Large intestine (tissue), 3 donors: ENCODE measurements at regions not wholly inside any gene's neighbourhood (a gene's known extent, or its start where the extent isn't known, plus 50 kb on each side); places are given as distances from the start of the nearest gene placed in this dataset.

Experiments
- DNase-seq, 2 donors: peaks; one replicate each; pipeline versions ENCODE4 v3.0.0 to v3.0.0-alpha.2; 2013
- H3K27ac ChIP-seq: one replicate; pipeline ENCODE4 v1.5.1; 2013; ENCODE audit warnings: low read length
- H3K27me3 ChIP-seq: 2 replicates; pipeline ENCODE4 v1.6.1; 2013; ENCODE audit warnings: low read length; ENCODE audit not compliant: control insufficient read depth, insufficient read depth
- H3K36me3 ChIP-seq: 2 replicates; pipeline ENCODE4 v1.6.1; 2013; ENCODE audit warnings: low read length; ENCODE audit not compliant: control insufficient read depth, insufficient read depth
- H3K4me1 ChIP-seq: one replicate; pipeline ENCODE4 v1.6.1; 2013; ENCODE audit warnings: low read length; ENCODE audit not compliant: control insufficient read depth, insufficient read depth
- H3K4me3 ChIP-seq: one replicate; pipeline ENCODE4 v1.5.1; 2013; ENCODE audit warnings: low read length
- H3K9me3 ChIP-seq: one replicate; pipeline ENCODE4 v1.6.1; 2013; ENCODE audit warnings: mild to moderate bottlenecking, low read depth, low read length, moderate library complexity; ENCODE audit not compliant: control insufficient read depth
- WGBS: methylation state at CpG from one replicate; pipeline ENCODE4 v1.1.5; 2013; ENCODE audit warnings: low lambda C conversion rate; ENCODE audit not compliant: insufficient coverage; 5-methylcytosine and 5-hydroxymethylcytosine counted together

DNA sequence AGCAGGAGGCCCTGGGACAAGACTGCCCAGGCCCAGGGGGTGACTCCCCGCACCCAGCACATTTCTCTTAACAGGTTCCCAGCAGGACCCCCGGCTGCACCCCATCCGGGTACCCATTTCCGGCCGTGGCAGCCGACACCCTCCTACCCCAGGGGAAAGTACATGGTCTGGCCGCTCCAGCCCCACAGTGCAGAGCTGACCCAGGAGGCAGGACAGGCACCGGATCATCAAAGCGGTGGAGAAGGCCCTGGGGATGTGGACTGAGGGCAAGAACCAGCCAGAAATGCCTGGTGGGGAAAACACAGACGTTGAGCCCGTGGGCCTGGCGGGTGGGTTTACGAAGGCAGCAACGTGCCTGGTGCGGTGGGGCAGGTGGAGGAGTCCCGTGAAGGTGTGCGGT is 79.5 kb upstream of the GPC1 start:
- no peak for DNase-seq
- WGBS, result no CpG with 5 or more reads among the region's 17 CpGs
- Histone ChIP-seq H3K36me3 (no peaks in the 10 kb centered on the region), H3K27ac (no peak overlapping the region), H3K27me3 (no peaks in the 10 kb centered on the region), H3K4me1 (no peaks in the 10 kb centered on the region), H3K9me3 (no peaks in the 10 kb centered on the region), H3K4me3 (no peak overlapping the region)

DNA sequence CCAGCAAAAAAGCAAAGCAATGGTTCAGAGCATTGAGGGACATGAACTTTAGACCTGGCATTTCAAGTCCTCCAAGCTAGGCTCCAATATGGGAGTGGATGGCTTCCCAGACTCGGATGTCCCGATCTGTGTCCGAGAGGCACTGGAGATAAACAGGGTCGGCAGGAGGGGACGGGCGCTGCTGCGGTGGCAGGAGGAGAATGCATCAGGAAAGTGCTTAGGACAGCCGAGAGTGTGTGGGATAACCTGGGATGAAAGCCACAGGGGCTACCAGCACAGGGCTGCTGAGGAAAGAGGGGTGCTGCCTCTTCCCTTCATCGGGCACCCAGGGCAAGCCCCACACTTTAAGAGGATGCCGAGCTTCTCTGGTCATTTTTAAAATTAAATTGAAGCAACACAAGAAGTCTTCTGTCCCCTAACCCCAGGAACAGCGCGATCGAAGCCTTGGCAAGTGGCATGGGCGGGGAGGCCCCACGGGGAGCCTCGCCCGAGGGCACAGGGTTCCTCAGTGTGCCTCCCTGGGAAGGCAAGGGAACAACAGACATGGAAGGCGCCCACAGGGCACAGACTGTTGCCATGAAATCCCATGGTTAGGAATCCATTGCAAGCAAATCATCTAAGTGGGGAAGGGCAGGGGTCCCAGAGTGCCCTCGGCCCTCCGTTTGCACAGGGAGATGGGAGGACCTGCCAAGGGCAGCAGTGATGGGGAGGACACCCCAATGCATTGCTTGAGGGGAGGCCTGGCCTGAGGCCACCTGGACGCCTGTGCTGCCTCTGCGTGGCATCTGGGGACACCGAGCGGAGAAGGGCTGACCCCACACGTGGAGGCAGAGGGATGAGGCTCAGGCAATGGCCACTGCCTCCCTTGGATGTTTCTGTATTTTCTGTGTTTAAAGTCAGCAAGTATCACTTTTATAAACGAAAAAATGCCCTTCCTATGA is 78.5 kb upstream of the GPC1 start:
- no peak for DNase-seq
- H3K27me3 ChIP-seq, result no peaks in the 10 kb centered on the region
- 29% methylated on average over 1 of the region's 26 CpGs for WGBS
- no peak overlapping the region for H3K4me3 ChIP-seq
- no peaks in the 10 kb centered on the region for H3K4me1 ChIP-seq
- H3K36me3 ChIP-seq, result no peaks in the 10 kb centered on the region
- peaks cover 5% of the 10 kb centered on the region for H3K9me3 ChIP-seq
- H3K27ac ChIP-seq, result no peak overlapping the region

DNA sequence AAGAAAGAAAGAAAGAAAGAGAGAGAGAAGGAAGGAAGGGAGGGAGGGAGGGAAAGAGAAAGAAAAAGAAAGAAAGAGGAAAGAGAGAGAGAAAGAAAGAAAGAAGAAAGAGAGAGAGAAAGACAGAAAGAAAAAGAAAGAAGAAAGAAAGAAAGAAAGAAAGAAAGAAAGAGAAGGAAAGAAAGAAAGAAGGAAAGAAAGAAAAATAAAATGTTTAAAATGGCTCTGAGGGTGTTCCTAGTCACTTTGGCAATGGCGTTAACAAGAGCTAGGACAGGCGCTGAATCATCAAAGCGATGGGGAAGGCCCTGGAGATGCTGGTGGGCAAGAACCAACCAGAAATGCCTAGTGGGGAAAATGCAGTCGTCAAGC is 77.8 kb upstream of the GPC1 start:
- Histone ChIP-seq H3K27me3 (no peaks in the 10 kb centered on the region), H3K27ac (no peak overlapping the region), H3K4me3 (no peak overlapping the region), H3K4me1 (no peaks in the 10 kb centered on the region), H3K9me3 (peaks cover 5% of the 10 kb centered on the region), H3K36me3 (no peaks in the 10 kb centered on the region)
- no CpG with 5 or more reads among the region's 4 CpGs for WGBS
- DNase-seq, result no peak

DNA sequence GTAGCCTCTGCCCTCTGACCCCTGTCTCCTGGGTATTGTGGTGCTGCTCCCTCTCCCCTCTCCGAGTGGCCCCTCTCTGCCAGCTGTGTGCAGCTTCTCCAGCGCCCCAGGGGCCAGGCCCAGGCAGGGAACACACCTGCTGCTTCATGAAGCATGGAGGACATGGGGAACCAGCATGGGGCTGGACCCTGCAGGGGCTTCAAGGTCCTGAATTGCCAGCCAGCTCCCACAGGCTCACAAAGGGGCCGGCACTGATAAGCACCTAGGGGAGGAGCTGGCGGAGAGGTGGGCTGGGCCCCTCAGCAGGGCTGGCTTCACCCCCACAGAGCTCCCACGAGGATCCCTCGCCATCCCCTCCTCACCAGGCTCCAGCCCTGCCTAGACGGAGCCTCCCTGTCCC is 77.4 kb upstream of the GPC1 start:
- H3K27me3 ChIP-seq, result no peaks in the 10 kb centered on the region
- H3K36me3 ChIP-seq, result no peaks in the 10 kb centered on the region
- peaks cover 5% of the 10 kb centered on the region for H3K9me3 ChIP-seq
- no peak for DNase-seq
- H3K4me1 ChIP-seq, result no peaks in the 10 kb centered on the region
- H3K4me3 ChIP-seq, result no peak overlapping the region
- no peak overlapping the region for H3K27ac ChIP-seq
- WGBS, result no CpG with 5 or more reads among the region's 7 CpGs

DNA sequence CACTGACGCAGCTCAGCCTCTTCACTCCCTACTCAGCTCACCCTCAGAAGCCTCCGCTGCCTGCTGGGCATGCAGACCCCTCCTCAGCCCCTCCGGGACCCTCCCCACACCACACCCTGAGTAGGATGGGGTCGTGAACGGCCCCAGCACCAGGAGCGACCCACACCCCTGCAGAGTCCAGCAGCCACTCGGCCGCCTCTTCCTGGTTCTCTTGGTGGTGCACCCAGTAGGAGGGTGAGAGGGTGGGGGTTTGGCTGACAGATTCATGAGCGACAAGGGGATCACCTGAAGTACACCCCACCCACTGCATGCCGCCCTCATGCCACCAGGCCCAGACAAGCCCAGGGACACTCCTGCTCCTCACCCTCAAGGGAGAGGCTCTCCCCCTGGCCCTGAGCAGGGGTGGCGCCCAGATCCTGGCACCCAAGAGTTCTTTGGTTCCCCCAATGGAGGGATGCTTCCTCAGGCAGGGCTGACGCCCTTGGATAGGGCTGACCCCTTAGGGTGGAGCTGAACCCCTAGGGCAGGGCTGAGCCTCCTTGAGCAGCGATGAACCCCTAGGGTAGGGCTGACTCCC is 76.6 kb upstream of the GPC1 start:
- Histone ChIP-seq H3K27ac (no peak overlapping the region), H3K27me3 (no peaks in the 10 kb centered on the region), H3K9me3 (peaks cover 5% of the 10 kb centered on the region), H3K36me3 (no peaks in the 10 kb centered on the region), H3K4me3 (no peak overlapping the region), H3K4me1 (no peaks in the 10 kb centered on the region)
- WGBS, result no CpG with 5 or more reads among the region's 13 CpGs
- no peak for DNase-seq

DNA sequence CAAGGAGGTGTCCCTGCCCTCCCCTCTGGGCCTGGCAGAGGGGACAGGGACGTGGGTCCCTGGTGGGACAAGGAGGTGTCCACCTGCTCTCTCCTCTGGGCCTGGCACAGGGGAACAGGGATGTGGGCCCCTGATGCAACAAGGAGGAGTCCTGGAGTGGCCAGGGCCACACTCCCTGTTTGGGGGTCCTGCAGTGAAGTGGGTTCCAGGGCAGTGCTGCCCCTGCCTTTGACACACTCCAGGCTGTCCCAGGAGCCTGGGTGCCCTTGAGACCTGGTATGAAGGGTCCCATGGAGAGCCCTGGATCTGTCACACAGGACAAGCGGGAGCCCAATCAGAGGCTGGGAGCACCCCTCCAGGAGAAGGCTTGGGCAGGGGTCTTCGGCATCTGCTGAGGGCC is 75.8 kb upstream of the GPC1 start:
- H3K27ac ChIP-seq, result no peak overlapping the region
- WGBS, result no CpG with 5 or more reads among the region's 3 CpGs
- H3K4me3 ChIP-seq, result no peak overlapping the region
- no peak for DNase-seq
- peaks cover 5% of the 10 kb centered on the region for H3K9me3 ChIP-seq
- H3K4me1 ChIP-seq, result no peaks in the 10 kb centered on the region
- no peaks in the 10 kb centered on the region for H3K27me3 ChIP-seq
- H3K36me3 ChIP-seq, result no peaks in the 10 kb centered on the region

DNA sequence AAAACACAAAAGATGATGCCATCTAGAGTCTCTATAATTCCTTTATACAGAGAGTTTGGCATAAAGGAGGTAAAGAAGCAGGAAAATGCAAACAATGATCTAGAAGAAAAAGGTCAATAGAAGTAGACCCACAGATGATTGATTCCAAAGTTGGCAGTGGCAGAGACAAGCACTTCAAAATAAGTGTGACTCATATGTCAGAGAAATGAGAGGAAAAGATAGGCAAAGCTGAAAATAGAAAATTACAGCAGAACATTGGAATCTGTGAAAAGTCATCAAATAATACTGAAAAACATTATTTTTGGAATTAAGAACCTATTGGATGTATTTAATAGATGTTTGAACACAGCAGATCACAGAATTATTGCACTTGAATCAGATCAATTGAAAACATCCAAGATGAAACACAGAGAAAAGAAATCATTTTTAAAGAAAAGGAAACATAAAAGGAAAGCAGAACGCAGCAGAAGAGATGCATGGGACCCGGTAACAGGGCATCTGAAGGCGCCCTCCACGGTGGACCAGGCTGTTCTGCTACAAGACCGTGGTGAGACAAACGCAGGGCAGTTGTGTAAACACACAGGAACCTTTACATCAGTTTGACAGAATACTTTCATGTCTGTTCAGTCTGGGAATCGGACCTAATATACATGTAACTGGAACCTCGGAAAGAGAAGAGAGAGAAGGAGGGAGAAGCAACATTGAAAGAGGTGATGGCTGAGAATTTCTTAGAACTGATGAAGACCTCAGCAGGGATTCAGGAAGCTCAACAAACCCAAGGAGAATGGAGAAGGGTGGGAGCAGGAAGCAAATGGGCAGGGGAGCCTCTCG is 74.6 kb upstream of the GPC1 start:
- H3K27me3 ChIP-seq, result no peaks in the 10 kb centered on the region
- H3K27ac ChIP-seq, result no peak overlapping the region
- H3K36me3 ChIP-seq, result no peaks in the 10 kb centered on the region
- peaks cover 5% of the 10 kb centered on the region for H3K9me3 ChIP-seq
- WGBS, result no CpG with 5 or more reads among the region's 9 CpGs
- no peak overlapping the region for H3K4me3 ChIP-seq
- no peaks in the 10 kb centered on the region for H3K4me1 ChIP-seq
- no peak for DNase-seq

DNA sequence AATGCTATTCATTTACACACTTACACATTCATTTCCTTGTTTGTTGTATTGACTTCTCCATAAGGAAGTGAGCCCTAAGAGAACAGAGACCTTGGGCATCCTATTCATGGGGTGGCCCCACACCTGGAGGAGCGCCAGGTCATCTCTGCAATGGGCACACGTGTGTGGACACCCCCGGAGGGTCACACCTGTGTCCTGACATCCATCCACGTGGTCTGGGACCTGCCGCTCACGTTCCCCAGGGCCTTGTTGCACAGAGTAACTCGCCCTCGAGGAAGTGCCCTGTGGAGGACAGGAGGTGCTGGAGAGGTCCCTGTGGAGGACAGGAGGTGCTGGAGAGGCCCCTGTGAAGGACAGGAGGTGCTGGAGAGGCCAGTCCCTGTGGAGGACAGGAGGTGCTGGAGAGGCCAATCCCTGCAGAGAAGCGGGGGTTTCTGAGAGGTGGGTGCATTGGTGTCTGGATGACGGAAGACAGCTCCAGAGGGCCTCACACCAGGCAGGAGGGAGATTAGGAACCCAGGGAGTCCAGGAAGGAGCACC is 73.2 kb upstream of the GPC1 start:
- Histone ChIP-seq H3K9me3 (peaks cover 5% of the 10 kb centered on the region), H3K4me3 (no peak overlapping the region), H3K36me3 (no peaks in the 10 kb centered on the region), H3K27me3 (no peaks in the 10 kb centered on the region), H3K27ac (no peak overlapping the region), H3K4me1 (no peaks in the 10 kb centered on the region)
- no peak for DNase-seq
- WGBS, result no CpG with 5 or more reads among the region's 10 CpGs

DNA sequence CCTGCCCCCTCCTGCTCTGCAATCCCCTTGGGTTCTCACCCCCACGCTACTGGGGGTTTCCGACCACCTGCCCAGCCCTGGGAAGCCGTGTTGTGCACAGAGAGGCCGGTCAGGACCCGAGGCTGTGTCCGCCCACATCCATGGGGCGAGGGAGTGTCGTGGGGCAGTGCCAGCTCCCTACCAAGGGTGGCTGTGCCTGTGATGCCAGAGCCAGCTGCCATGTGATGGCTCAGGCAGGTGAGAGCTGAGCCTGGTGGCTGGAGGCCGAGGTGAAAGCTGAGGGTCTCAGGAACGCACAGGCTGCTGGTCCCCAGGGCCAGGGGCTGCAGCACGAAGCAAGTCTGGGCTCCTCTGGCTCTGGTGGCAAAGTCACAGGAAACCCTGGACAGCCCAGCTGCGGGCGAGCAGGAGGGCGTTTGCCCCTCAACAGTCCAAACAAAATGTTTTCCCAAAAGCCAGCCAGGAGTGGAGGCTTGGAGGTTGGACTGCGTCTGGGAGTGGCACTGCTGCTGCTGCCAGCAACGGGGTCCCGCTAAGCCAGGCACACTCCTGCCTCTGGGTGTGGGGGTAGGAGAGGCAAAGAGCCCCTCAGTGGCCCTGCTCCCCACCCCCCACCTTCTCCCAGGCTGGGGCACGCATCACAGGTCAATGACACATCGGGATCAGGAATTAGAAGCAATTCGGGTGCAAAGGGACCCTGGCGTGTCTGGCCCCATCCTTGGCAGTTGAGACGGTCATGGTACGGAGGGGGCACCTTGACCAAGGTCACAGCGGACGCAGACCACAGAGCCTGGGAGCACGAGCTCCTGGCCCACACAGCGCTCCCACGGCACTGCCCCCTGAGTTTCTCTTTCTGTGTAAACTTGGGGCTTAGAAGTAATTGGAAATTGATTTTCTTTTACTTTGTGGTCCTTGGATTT is 72.4 kb upstream of the GPC1 start:
- Histone ChIP-seq H3K4me1 (no peaks in the 10 kb centered on the region), H3K9me3 (peaks cover 5% of the 10 kb centered on the region), H3K27me3 (no peaks in the 10 kb centered on the region), H3K36me3 (no peaks in the 10 kb centered on the region), H3K4me3 (no peak overlapping the region), H3K27ac (no peak overlapping the region)
- DNase-seq, result no peak
- no CpG with 5 or more reads among the region's 28 CpGs for WGBS
